ENCODE measurements at regions not wholly inside any gene's neighbourhood (a gene's known extent, or its start where the extent isn't known, plus 50 kb on each side); places are given as distances from the start of the nearest gene placed in this dataset.
"Not testable (repeated sequence)": the region's sequence is repeated elsewhere in the genome, so short reads cannot be mapped to it uniquely, and the experiment has no call there.

DNA sequence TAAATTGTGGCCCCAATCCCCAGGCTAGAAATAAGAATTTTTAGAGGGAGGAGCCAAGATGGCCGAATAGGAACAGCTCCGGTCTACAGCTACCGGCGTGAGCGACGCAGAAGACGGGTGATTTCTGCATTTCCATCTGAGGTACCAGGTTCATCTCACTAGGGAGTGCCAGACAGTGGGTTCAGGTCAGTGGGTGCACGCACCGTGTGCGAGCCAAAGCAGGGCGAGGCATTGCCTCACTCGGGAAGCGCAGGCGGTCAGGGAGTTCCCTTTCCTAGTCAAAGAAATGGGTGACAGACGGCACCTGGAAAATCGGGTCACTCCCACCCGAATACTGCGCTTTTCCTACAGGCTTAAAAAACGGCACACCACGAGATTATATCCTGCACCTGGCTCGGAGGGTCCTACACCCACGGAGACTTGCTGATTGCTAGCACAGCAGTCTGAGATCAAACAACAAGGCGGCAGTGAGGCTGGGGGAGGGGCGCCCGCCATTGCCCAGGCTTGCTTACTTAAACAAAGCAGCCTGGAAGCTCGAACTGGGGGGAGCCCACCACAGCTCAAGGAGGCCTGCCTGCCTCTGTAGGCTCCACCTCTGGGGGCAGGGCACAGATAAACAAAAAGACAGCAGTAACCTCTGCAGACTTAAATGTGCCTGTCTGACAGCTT lies 257.7 kb upstream of the MEIS1 start:
- H3K27ac ChIP-seq; ATAC-seq (replicated peaks in 6 of 8); H3K4me3 ChIP-seq; in situ Hi-C loops (cut with MboI; ENCODE audit: low pct_unique_long_range_greater_than_20kb in 2 of 9, low sequenced_read_pairs in 9 of 9, unreplicated experiment in 9 of 9): not testable (repeated sequence)
- WGBS, 10 experiments = 40 to 87% (median 65%) methylated on average over 1 to 7 of the region's 26 CpGs; no CpG with 5 or more reads in 6 of the 10 experiments
- H3K4me1 ChIP-seq (replicated peaks in 1 of 2) = peaks cover 13 to 16% of the 10 kb centered on the region in 2 donors

DNA sequence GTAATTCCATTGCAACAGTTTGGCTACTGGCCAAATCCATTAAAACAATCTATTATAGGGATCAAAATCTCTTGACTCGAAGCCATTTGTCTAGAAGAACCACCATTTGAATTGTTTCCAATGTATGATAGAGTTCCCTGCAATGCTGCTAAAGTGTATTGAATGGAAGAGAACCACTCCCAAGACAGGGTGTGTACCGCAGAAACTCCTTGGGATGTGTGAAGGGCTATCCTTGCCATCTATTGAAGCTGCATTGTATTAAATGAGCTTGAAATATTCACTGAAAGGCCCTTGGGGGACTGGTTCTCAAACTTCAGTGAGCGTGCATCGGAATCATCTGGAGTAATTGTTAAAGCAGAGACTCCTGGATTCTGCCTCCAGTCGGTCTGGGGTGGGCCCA lies 260.4 kb upstream of the MEIS1 start:
- Histone ChIP-seq H3K27ac (no peak overlapping the region), H3K4me3 (no peak overlapping the region), H3K4me1 (replicated peaks in 1 of 2) (peaks cover 13 to 16% of the 10 kb centered on the region in 2 donors)
- 11 to 100% (median 87%) methylated on average over 1 to 5 of the region's 5 CpGs; no CpG with 5 or more reads in 1 of the 10 experiments for WGBS, 10 experiments
- in situ Hi-C loops (cut with MboI; ENCODE audit: low pct_unique_long_range_greater_than_20kb in 2 of 9, low sequenced_read_pairs in 9 of 9, unreplicated experiment in 9 of 9) = no loop called here
- peak in 2 of 8 experiments; percentile 11 to 58 for ATAC-seq (replicated peaks in 6 of 8)

DNA sequence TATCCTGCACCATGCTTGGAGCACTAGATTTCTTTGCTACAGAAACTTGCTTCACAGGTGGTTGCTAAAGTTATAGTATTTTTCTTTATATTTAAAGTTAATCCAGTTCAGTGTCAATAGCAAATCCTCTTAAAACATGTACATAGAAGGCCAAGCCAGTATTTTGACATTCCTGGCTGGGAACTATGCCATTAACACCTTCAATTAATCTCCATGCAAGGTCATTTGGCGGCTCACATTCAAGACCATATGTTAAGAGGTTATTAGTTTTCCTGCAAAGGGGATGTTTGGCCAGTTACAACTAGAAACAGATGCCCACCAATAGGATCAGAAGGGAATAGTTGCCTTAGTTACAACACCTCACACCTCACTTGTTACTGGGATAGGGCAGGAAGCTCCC lies 261.3 kb upstream of the MEIS1 start:
- in situ Hi-C loops (cut with MboI; ENCODE audit: low pct_unique_long_range_greater_than_20kb in 2 of 9, low sequenced_read_pairs in 9 of 9, unreplicated experiment in 9 of 9) = no loop called here
- Histone ChIP-seq H3K27ac (no peak overlapping the region), H3K4me3 (no peak overlapping the region), H3K4me1 (replicated peaks in 1 of 2) (peaks cover 13 to 16% of the 10 kb centered on the region in 2 donors)
- 0 to 100% (median 43%) methylated on average over 1 of the region's 1 CpG; no CpG with 5 or more reads in 3 of the 10 experiments for WGBS, 10 experiments
- ATAC-seq (replicated peaks in 6 of 8) = peak in 1 of 8 experiments; percentile 38

DNA sequence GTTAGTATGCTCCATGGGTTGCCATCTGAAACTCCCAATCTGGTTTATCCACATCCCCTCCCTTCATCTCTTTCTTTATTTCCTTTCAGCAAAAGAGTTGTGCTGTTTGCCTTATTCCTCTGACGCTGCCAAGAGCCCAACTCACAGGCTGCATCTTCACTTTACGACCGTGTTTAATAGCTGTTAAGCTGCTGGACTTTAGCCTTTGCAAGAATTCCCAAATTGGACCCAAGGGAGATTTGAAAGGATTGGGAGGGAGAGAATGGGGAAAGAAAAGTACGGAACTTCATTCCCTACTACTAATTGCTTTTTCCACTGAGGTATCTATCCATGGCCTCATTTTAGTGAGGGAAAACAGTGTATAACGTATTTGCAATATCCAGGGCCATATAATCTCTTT lies 263.4 kb upstream of the MEIS1 start:
- WGBS, 10 experiments = 10 to 100% (median 83%) methylated on average over 1 to 5 of the region's 5 CpGs
- no peak overlapping the region for H3K27ac ChIP-seq
- ATAC-seq (replicated peaks in 6 of 8) = no peak
- H3K4me3 ChIP-seq = no peak overlapping the region
- in situ Hi-C loops (cut with MboI; ENCODE audit: low pct_unique_long_range_greater_than_20kb in 2 of 9, low sequenced_read_pairs in 9 of 9, unreplicated experiment in 9 of 9) = no loop called here
- peaks cover 7 to 16% of the 10 kb centered on the region in 2 donors for H3K4me1 ChIP-seq (replicated peaks in 1 of 2)

DNA sequence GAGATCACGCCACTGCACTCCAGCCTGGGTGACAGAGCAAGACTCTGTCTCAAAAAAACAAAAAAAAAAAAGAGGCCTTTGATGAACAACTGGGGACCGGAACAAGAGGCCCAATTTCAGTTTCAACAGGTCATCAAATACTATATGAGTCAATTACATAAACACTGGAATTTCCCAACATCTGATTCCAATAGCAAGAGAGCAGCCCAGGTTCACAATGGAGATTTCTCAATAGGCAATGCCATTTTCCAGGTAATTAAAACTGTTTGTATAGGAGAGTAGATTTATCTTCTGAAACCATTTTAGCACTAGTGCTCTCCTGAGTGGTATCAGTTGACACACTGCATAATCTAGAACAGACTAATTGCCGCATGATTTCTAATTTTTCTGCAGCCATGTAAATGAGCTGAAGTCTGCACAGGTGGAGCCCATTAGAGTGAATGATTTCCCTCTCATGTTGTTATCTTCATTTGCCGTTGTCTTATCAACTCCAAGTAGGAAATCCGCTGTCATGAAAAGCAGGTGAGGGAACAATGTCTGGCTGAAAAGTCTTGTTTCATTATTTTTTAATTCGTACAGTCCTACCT lies 264.1 kb upstream of the MEIS1 start:
- 48 to 100% (median 91%) methylated on average over 1 to 6 of the region's 6 CpGs; no CpG with 5 or more reads in 1 of the 10 experiments for WGBS, 10 experiments
- Histone ChIP-seq H3K27ac (no peak overlapping the region), H3K4me1 (replicated peaks in 1 of 2) (peaks cover 7 to 16% of the 10 kb centered on the region in 2 donors), H3K4me3 (no peak overlapping the region)
- in situ Hi-C loops (cut with MboI; ENCODE audit: low pct_unique_long_range_greater_than_20kb in 2 of 9, low sequenced_read_pairs in 9 of 9, unreplicated experiment in 9 of 9) = no loop called here
- ATAC-seq (replicated peaks in 6 of 8) = no peak

DNA sequence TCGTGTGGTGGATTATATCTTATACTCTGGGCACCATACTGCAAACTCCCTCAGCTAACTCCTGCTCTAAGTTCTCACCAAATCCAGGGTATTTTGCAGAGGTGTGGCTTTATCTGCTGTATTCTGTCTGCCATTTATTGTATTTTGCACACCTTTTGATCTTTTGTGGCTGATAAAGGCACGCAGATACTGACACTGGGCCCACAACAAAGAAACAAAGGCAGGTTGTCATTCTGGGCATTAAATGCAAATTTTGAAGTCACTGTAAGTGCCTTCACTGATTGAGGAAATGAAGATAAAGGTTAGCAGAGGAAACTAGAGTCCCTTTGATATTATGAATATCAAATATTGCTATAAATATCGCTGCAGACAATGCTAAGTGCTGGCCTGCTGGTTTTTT lies 265.8 kb upstream of the MEIS1 start:
- Histone ChIP-seq H3K4me1 (replicated peaks in 1 of 2) (peaks cover 7 to 11% of the 10 kb centered on the region in 2 donors), H3K27ac (no peak overlapping the region), H3K4me3 (no peak overlapping the region)
- in situ Hi-C loops (cut with MboI; ENCODE audit: low pct_unique_long_range_greater_than_20kb in 2 of 9, low sequenced_read_pairs in 9 of 9, unreplicated experiment in 9 of 9) = no loop called here
- no peak for ATAC-seq (replicated peaks in 6 of 8)
- 13 to 100% (median 80%) methylated on average over 1 to 3 of the region's 3 CpGs; no CpG with 5 or more reads in 2 of the 10 experiments for WGBS, 10 experiments

DNA sequence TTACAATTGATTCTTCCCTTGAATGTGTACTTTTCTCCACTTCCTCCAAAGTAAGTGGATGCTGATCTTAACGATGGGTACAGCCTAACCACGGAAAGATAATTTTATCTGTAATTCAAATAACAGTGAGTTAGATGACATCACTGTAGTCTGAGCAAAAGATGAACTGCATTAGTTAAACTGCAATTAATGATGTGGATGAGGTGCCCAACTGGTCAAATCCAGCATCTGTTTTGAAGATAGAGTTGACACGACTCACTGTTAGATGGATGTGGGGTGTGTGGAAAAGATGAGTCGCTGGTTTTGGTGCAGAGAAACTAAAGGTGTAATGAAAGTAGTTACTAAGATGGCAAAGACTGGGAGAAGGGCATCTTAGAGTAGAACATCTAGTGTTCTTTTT lies 270.5 kb upstream of the MEIS1 start:
- Histone ChIP-seq H3K27ac (no peak overlapping the region), H3K4me3 (no peak overlapping the region), H3K4me1 (replicated peaks in 1 of 2) (no peaks in the 10 kb centered on the region)
- in situ Hi-C loops (cut with MboI; ENCODE audit: low pct_unique_long_range_greater_than_20kb in 2 of 9, low sequenced_read_pairs in 9 of 9, unreplicated experiment in 9 of 9) = no loop called here
- 0 to 95% (median 83%) methylated on average over 2 to 4 of the region's 4 CpGs; no CpG with 5 or more reads in 1 of the 10 experiments for WGBS, 10 experiments
- peak in 4 of 8 experiments; percentile 34 to 59 (median 52) for ATAC-seq (replicated peaks in 6 of 8)

DNA sequence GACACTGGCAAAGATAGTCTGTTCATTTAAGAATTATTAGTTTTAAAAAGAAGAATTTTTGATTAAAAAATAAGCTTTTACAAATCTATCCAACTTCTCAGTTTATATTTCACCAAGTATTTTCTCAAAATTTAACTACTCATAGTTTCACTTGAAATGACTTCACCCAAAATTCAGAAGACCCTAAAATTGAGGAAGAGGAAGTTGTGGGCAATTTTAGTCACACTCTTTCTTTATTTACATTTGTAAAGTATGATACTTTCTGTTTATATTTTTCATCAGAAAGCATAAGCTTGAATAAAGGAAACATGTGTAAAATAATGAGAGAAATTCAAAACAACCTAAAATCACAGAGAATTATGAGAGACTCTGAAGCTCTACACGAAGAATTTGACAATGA lies 278.8 kb upstream of the MEIS1 start:
- H3K4me1 ChIP-seq (replicated peaks in 1 of 2) = no peaks in the 10 kb centered on the region
- in situ Hi-C loops (cut with MboI; ENCODE audit: low pct_unique_long_range_greater_than_20kb in 2 of 9, low sequenced_read_pairs in 9 of 9, unreplicated experiment in 9 of 9) = no loop called here
- no peak overlapping the region for H3K4me3 ChIP-seq
- ATAC-seq (replicated peaks in 6 of 8) = no peak
- no peak overlapping the region for H3K27ac ChIP-seq
- 10 to 100% (median 80%) methylated on average over 1 of the region's 1 CpG; no CpG with 5 or more reads in 3 of the 10 experiments for WGBS, 10 experiments

DNA sequence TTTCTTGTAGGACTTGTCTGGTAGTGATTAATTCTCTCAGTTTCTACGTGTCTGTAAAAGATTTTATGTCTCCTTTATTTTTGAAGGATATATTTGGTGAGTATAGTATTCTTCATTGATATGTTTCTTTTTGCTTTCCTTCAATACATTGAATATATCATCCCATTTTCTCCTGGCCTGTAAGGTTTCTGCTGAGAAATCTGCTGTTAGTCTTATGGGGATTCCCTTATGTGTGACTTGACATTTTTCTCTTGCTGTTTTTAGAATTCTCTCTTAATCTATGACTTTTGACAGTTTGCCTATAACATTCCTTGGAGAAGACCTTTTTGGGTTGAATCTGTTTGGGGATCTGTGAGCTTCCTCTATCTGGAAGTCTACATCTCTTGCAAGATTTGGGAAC lies 281.0 kb upstream of the MEIS1 start:
- WGBS, 10 experiments = 0 to 100% (median 28%) methylated on average over 1 of the region's 1 CpG
- in situ Hi-C loops (cut with MboI; ENCODE audit: low pct_unique_long_range_greater_than_20kb in 2 of 9, low sequenced_read_pairs in 9 of 9, unreplicated experiment in 9 of 9) = no loop called here
- Histone ChIP-seq H3K4me1 (replicated peaks in 1 of 2) (no peaks in the 10 kb centered on the region), H3K4me3 (no peak overlapping the region), H3K27ac (no peak overlapping the region)
- ATAC-seq (replicated peaks in 6 of 8) = no peak

DNA sequence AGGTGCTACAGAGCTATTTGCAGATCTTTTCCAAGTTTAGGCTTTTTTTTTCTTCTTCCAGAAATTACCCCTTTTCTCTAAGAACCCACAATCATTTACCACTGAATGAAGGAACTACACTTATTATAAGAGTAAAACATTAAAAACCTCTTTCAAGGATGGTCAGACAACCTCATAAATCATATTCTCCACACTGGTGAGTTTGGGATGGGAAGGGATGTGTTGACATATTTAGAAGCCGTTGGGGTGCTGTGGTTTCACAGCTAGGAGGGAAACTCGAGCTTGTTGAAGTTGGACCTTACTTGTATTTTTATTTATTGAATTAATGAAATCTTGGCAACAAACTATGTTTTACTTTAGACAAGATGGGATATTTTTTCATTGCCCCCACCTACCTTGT lies 289.4 kb upstream of the MEIS1 start:
- Histone ChIP-seq H3K4me3 (no peak overlapping the region), H3K4me1 (replicated peaks in 1 of 2) (no peaks in the 10 kb centered on the region), H3K27ac (no peak overlapping the region)
- no peak for ATAC-seq (replicated peaks in 6 of 8)
- WGBS, 10 experiments = 0 to 89% (median 0%) methylated on average over 1 to 2 of the region's 2 CpGs; no CpG with 5 or more reads in 3 of the 10 experiments
- in situ Hi-C loops (cut with MboI; ENCODE audit: low pct_unique_long_range_greater_than_20kb in 2 of 9, low sequenced_read_pairs in 9 of 9, unreplicated experiment in 9 of 9) = no loop called here

DNA sequence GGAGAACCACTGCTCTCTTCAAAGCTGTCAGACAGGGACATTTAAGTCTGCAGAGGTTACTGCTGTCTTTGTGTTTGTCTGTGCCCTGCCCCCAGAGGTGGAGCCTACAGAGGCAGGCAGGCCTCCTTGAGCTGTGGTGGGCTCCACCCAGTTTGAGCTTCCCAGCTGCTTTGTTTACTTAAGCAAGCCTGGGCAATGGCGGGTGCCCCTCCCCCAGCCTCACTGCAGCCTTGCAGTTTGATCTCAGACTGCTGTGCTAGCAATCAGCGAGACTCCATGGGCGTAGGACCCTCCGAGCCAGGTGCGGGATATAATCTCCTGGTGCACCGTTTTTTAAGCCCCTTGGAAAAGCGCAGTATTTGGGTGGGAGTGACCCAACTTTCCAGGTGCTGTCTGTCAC lies 290.6 kb upstream of the MEIS1 start:
- not testable (repeated sequence) for H3K4me1 ChIP-seq (replicated peaks in 1 of 2)

DNA sequence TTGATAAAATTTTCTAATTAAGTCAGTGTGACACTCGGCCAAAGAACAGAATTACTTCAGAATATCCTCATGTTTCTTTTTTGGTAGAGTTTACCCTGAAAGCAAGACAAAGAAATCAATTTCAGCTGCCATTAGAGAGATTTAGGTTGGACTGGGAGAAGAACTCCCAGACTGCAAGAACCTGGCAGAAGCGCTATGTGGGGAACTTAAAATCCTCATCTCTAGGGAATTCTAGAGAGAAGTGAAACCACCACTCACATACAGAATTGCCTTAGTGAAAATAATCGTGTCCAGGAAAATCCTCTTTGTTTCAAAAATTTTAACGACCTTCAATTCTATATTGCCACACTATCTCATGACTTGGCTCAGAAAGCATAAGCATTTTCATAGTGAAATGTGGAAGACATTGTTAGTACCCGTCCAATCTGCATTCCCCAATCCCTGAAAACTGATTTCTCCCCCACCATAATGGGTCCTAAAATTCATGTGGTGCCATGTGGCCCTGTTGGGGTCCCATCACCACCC lies 297.3 kb upstream of the MEIS1 start:
- H3K4me3 ChIP-seq = no peak overlapping the region
- no peaks in the 10 kb centered on the region for H3K4me1 ChIP-seq (replicated peaks in 1 of 2)
- 4 to 100% (median 86%) methylated on average over 1 to 5 of the region's 5 CpGs for WGBS, 10 experiments
- no peak overlapping the region for H3K27ac ChIP-seq
- in situ Hi-C loops (cut with MboI; ENCODE audit: low pct_unique_long_range_greater_than_20kb in 2 of 9, low sequenced_read_pairs in 9 of 9, unreplicated experiment in 9 of 9) = no loop called here
- ATAC-seq (replicated peaks in 6 of 8) = no peak

More for the DNA sequence above, 290.6 kb upstream of the MEIS1 start:
- H3K27ac ChIP-seq; H3K4me3 ChIP-seq; ATAC-seq (replicated peaks in 6 of 8); in situ Hi-C loops (cut with MboI; ENCODE audit: low pct_unique_long_range_greater_than_20kb in 2 of 9, low sequenced_read_pairs in 9 of 9, unreplicated experiment in 9 of 9): not testable (repeated sequence)
- WGBS, 10 experiments = 30 to 90% methylated on average over 2 to 5 of the region's 7 CpGs; no CpG with 5 or more reads in 8 of the 10 experiments

DNA sequence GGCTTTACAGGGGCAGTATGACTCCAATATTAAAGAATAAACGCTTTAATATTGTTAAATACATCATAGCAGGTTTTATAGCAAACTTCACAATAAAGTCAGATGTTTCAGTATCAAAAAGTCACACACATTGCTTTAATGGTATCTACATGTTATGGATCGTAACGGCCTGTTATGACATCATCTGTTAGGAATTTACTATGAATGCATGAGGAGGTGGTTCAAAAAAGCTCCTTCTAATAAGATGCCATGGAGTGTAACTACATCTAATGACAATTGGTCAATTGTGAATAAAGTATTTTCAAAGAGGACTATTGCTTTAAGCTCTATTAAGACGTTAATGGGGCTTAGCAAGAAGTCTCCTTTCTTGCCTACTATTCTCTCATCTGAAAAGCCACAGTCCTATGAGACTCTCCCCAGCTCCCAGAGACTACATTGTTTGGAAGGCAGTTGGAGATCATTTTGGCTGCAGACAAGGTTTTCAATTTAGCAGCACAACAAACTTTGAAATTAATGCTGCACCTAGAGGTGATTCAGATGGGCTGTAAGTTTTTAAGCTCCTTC lies 300.7 kb upstream of the MEIS1 start:
- WGBS, 10 experiments = 0 to 80% (median 59%) methylated on average over 1 to 4 of the region's 4 CpGs
- no peak overlapping the region for H3K27ac ChIP-seq
- ATAC-seq (replicated peaks in 6 of 8) = no peak
- no peak overlapping the region for H3K4me3 ChIP-seq
- no peaks in the 10 kb centered on the region for H3K4me1 ChIP-seq (replicated peaks in 1 of 2)
- in situ Hi-C loops (cut with MboI; ENCODE audit: low pct_unique_long_range_greater_than_20kb in 2 of 9, low sequenced_read_pairs in 9 of 9, unreplicated experiment in 9 of 9) = no loop called here

Data from motor neuron (in vitro differentiated cells).